BJ (cell line): ENCODE measurements at regions not wholly inside any gene's neighbourhood (a gene's known extent, or its start where the extent isn't known, plus 50 kb on each side); places are given as distances from the start of the nearest gene placed in this dataset.
"Not testable (repeated sequence)": the region's sequence is repeated elsewhere in the genome, so short reads cannot be mapped to it uniquely, and the experiment has no call there.

ENCODE experiments used
- CTCF ChIA-PET: fragments of 350-600 bp; formaldehyde crosslinking; extraction: SDS; loops from one replicate; lab custom pipeline; 2021; ENCODE audit warnings: antibody characterized with exemption, inconsistent platforms; lab: Yijun Ruan, JAX
- POLR2A ChIA-PET: fragments of 300-600 bp; sonication (Branson Sonifier 250); formaldehyde crosslinking; extraction: SDS; loops from one replicate; lab custom pipeline; 2021; ENCODE audit warnings: antibody characterized with exemption; lab: Charles Lee
- DNase-seq: peaks from one replicate; pipeline ENCODE4 v3.0.0-alpha.2; 2011; ENCODE audit warnings: low read depth
- H3K27me3 ChIP-seq: 2 replicates; pipeline ENCODE4 v1.6.0; 2011; ENCODE audit warnings: low read length; ENCODE audit not compliant: control insufficient read depth, insufficient read depth
- H3K36me3 ChIP-seq: 2 replicates; pipeline ENCODE4 v1.5.1; 2011; ENCODE audit warnings: low read length; ENCODE audit not compliant: control insufficient read depth, insufficient read depth
- H3K4me3 ChIP-seq: 2 replicates; pipeline ENCODE4 v1.5.1; 2011; ENCODE audit warnings: low read depth, mild to moderate bottlenecking, control low read depth, low read length
- TF ChIP-seq, protein P1 (sequence below): IDR thresholded peaks from 2 replicates; pipeline ENCODE4 v1.5.1; 2011; ENCODE audit warnings: low read depth, mild to moderate bottlenecking, control low read depth, inconsistent platforms, low read length, moderate library complexity; ENCODE audit not compliant: insufficient read depth

DNA sequence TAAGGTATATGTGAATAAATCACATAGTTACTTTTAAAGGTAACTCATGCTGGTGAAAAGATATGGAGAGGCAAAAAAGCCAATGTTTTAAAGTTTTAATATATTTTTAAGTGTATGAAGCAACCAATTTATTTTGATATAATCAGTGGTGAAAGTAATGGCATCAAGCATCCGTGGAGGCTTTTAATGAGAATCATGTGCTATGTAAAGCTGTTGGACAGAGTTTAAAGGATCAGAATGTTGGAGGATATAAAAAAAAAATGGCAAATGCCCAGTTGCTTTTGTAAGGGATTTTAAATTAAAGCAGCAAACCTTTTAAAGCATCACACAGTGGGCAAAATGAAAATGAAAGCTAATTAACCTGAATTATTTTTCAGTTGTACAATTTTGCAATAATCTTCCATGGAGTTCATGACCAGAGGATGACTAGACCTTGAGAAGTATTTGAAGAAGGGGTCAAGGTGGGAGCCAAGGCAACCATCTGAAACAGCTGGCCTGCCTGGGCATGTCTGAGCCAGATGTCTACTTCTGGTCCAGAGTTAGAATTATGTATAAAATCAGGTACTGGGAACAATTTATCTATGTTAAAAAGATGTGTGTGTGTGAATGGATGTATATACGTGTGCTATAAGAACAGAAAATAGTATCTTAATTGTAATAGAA is 1007.9 kb downstream of the LTN1 start:
- DNase-seq, CTCF ChIA-PET, H3K36me3 ChIP-seq, POLR2A ChIA-PET, H3K4me3 ChIP-seq, H3K27me3 ChIP-seq: not testable (repeated sequence)

DNA sequence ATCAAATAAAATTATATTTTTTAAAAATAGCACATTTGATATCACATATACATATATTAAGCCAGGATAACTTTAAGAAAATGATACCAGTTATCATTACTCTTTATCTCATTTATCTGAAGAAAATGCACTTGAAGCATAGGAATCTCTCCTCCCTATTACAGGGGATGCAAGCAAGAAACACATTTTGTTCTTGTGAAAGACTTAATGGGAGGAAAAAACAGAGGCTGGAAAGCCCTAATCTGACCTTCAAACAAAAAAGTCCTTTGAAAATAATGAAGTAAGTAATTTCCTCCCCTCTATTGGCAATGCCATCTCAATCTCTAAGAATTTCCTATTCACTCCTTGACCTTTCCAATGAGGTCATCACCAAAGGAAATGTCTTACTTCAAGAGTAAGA is 1012.6 kb upstream of the ADAMTS5 start:
- H3K4me3 ChIP-seq, POLR2A ChIA-PET, H3K27me3 ChIP-seq, CTCF ChIA-PET, DNase-seq, H3K36me3 ChIP-seq: not testable (repeated sequence)

DNA sequence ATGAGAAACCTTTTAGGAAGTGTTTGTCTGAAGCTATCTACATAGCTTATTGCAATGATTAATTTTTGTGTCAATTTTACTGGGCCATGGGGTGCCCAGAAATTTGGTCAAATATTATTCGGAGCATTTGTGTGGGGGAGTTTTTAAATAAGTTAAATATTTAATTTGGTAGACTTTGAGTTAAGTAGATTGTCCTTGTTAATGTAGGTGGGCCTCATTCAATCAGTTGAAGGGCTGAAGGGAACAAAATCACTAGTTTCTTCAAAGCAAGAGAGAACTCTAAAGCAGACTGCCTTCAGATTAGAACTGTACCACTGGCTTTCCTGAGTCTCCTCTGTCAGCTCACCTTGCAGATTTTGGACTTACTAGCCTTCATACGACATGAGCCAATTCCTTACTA is 1008.6 kb upstream of the ADAMTS5 start:
- H3K27me3 ChIP-seq: no peaks in the 10 kb centered on the region
- H3K4me3 ChIP-seq: no peak overlapping the region
- CTCF ChIA-PET: no interaction called here
- POLR2A ChIA-PET: no interaction called here
- TF ChIP-seq, protein P1, sequence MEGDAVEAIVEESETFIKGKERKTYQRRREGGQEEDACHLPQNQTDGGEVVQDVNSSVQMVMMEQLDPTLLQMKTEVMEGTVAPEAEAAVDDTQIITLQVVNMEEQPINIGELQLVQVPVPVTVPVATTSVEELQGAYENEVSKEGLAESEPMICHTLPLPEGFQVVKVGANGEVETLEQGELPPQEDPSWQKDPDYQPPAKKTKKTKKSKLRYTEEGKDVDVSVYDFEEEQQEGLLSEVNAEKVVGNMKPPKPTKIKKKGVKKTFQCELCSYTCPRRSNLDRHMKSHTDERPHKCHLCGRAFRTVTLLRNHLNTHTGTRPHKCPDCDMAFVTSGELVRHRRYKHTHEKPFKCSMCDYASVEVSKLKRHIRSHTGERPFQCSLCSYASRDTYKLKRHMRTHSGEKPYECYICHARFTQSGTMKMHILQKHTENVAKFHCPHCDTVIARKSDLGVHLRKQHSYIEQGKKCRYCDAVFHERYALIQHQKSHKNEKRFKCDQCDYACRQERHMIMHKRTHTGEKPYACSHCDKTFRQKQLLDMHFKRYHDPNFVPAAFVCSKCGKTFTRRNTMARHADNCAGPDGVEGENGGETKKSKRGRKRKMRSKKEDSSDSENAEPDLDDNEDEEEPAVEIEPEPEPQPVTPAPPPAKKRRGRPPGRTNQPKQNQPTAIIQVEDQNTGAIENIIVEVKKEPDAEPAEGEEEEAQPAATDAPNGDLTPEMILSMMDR: no peak
- DNase-seq: no peak
- H3K36me3 ChIP-seq: no peaks in the 10 kb centered on the region

DNA sequence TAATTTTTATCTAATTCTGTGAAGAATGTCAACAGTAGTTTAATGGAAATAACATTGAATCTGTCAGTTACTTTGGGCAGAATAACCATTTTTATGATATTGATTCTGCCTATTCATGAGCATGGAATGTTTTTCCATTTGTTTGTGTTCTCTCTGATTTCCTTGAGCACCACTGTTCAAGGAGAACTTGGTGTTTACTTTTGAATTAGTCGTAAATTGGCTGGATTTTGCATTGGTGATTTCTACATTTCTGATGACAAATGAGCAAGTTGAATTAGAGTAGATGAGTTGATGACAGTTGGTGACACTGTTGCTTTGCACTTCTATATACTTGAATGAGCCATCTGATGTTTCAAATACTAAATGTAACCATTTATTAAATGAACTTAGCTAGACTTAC is 1007.3 kb upstream of the ADAMTS5 start:
- DNase-seq, H3K36me3 ChIP-seq, POLR2A ChIA-PET, H3K27me3 ChIP-seq, CTCF ChIA-PET, H3K4me3 ChIP-seq: not testable (repeated sequence)

DNA sequence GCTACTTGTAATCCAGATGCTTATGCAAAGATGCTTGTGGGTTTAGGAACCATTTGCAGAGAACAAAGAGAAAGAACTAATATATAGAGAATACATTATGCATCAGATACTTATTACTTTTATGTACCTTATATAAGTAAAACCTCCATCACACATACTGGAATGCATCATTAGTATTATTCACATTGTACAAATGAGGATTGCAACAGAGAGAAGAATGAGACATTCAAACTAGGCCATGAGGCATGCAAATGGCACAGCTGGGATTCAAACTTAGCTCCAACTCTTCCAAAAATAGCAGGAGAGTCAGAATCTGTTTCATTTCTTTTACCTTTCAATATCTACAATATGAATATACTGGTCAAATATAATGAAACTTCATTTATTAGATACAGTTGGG is 1001.4 kb upstream of the ADAMTS5 start:
- not testable (repeated sequence) for DNase-seq

GRCh38 chr21:27954543-27955165 is 987.8 kb upstream of the ADAMTS5 start:
- peak; percentile 71 for DNase-seq
- POLR2A ChIA-PET: interaction anchor here (0.5 to 0.6 kb wide), 2 partner anchors 293 to 654 kb away, joined by 3 to 5 read pairs; no protein-coding TSS in a partner anchor
- Histone ChIP-seq H3K27me3 (no peaks in the 10 kb centered on the region), H3K4me3 (no peak overlapping the region), H3K36me3 (no peaks in the 10 kb centered on the region)
- TF ChIP-seq, protein P1: no peak
- CTCF ChIA-PET: no interaction called here

More for the DNA sequence above, 1001.4 kb upstream of the ADAMTS5 start:
- H3K4me3 ChIP-seq, CTCF ChIA-PET, POLR2A ChIA-PET, H3K27me3 ChIP-seq, H3K36me3 ChIP-seq: not testable (repeated sequence)

DNA sequence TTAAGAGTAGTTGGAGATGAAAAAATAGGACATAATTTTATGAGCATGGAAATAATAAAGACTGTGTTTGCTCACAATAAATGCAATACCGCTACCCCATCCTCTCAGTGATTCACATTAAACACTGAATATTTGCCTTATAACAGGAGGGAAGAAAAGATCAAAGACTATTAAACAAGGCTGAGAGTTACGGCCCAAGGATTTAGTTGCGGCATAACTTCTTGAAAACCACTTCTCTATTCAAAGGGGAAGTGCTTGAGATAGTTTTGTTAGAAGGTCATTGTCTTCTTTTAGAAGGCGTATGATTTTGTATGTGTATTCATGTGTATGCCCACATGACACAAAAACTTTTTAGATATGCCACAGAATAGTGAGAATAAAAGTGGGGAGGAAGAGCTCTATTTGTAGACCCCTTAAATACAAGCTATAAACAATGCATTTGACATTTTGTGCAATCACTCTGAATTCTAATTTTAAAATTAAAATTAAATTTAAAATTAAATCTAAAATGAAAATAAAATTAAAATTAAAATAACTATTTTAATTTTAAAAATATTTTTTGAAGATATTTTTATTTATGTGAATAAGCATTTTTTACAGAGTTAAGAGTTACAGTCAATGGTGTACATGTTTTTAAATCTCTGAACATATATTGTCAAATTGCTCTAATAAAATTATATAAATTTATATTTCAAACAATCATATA is 986.6 kb upstream of the ADAMTS5 start:
- TF ChIP-seq, protein P1: no peak
- ChIA-PET CTCF (interaction anchor here (0.6 kb wide), 1 partner anchor 1121 kb away, joined by 3 read pairs; no protein-coding TSS in a partner anchor), POLR2A (interaction anchor here (0.7 kb wide), 1 partner anchor 27 kb away, joined by 5 read pairs; no protein-coding TSS in a partner anchor)
- no peaks in the 10 kb centered on the region for H3K27me3 ChIP-seq
- H3K36me3 ChIP-seq: no peaks in the 10 kb centered on the region
- no peak overlapping the region for H3K4me3 ChIP-seq
- no peak for DNase-seq

- H3K4me3 ChIP-seq, CTCF ChIA-PET, H3K27me3 ChIP-seq, H3K36me3 ChIP-seq, POLR2A ChIA-PET, DNase-seq: not testable (repeated sequence)
Observed at GRCh38 chr21:27949093-27949492, 982.2 kb upstream of the ADAMTS5 start.

DNA sequence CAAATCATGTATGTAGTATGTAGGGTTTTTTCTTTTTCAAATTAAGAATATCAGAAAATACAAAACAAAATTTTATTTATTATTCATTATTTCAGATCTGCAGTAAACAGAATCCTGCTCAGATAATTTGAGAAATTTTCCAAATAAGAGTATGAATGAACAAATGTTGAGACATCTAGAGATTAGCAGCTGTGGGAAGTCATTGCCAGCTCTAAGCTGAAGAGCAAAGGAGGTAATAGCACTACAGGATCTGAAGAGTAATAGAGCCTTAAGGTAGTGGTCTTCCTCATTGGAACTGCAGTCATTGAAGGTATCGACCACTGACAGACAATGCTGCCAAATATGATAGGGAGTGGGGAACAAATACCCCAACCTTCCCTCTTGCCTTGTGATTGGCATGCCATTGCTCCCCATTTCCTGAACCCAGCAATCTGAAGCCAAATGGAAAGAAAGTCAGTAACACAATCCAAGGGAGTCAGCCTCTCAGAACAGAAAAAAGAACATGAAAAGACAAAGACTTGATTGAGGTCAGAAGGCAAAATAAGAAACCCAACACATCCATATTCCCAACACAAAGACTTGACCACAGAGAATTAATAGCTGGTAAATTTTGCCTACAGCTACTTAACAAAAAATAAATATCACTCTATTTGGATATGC is 963.4 kb upstream of the ADAMTS5 start:
- POLR2A ChIA-PET, DNase-seq, H3K27me3 ChIP-seq, CTCF ChIA-PET, H3K4me3 ChIP-seq, H3K36me3 ChIP-seq: not testable (repeated sequence)
